Stomach (tissue), 4 donors: ENCODE measurements at regions not wholly inside any gene's neighbourhood (a gene's known extent, or its start where the extent isn't known, plus 50 kb on each side); places are given as distances from the start of the nearest gene placed in this dataset.

Source experiments
- CTCF ChIP-seq, 7 experiments: fragments of 450-650 bp in 4 of 7; fragments of 200-600 bp in 3 of 7; sonication (generic) in 3 of 7; IDR thresholded peaks; one replicate each; pipeline ENCODE4 v1.5.1; 2016 to 2019; ENCODE audit warnings: antibody characterized with exemption in 7 of 7, control low read depth in 2 of 7, mild to moderate bottlenecking in 1 of 7
- EP300 ChIP-seq: sonication (generic); formaldehyde crosslinking; IDR thresholded peaks from one replicate; pipeline ENCODE4 v1.6.1; 2017; ENCODE audit warnings: antibody characterized with exemption

- TF ChIP-seq CTCF (IDR thresholded peaks at IDR 0.05) (no peak), EP300 (no peak)
Observed at GRCh38 chr2:66031236-66031635, 403.7 kb upstream of the MEIS1 start.
